Esophagus (tissue), 2 donors: ENCODE measurements at regions not wholly inside any gene's neighbourhood (a gene's known extent, or its start where the extent isn't known, plus 50 kb on each side); places are given as distances from the start of the nearest gene placed in this dataset.

ENCODE experiments used
- H3K27ac ChIP-seq, 2 donors: one replicate each; pipeline ENCODE4 v1.5.1; 2013; ENCODE audit warnings: low read depth in 2 of 2, mild to moderate bottlenecking in 2 of 2, inconsistent platforms in 1 of 2, low read length in 1 of 2, moderate library complexity in 1 of 2
- H3K27me3 ChIP-seq, 2 donors: one replicate each; pipeline ENCODE4 v1.6.1; 2013; ENCODE audit warnings: low read length in 2 of 2, control low read depth in 1 of 2, mild to moderate bottlenecking in 1 of 2; ENCODE audit not compliant: insufficient read depth in 2 of 2, control insufficient read depth in 1 of 2
- H3K36me3 ChIP-seq, 2 donors: one replicate each; pipeline ENCODE4 v1.6.1; 2013; ENCODE audit warnings: low read length in 1 of 2; ENCODE audit not compliant: control insufficient read depth in 2 of 2, insufficient read depth in 2 of 2
- H3K4me1 ChIP-seq, 2 donors: one replicate each; pipeline ENCODE4 v1.6.1; 2013; ENCODE audit warnings: low read length in 1 of 2; ENCODE audit not compliant: control insufficient read depth in 2 of 2, insufficient read depth in 2 of 2
- H3K4me3 ChIP-seq, 2 donors: one replicate each; pipeline ENCODE4 v1.5.1; 2013; ENCODE audit warnings: low read length in 2 of 2, mild to moderate bottlenecking in 2 of 2, low read depth in 1 of 2, moderate library complexity in 1 of 2
- H3K9me3 ChIP-seq, 2 donors: one replicate each; pipeline ENCODE4 v1.6.1; 2013; ENCODE audit warnings: mild to moderate bottlenecking in 2 of 2, low read depth in 1 of 2, low read length in 1 of 2, moderate library complexity in 1 of 2; ENCODE audit not compliant: control insufficient read depth in 2 of 2, insufficient read depth in 1 of 2
- WGBS, 2 donors: extraction: QIAGEN DNeasy Blood & Tissue Kit; methylation state at CpG; one replicate each; pipeline ENCODE4 v1.1.7; 2013; 5-methylcytosine and 5-hydroxymethylcytosine counted together
- donor health status: healthy with polysubstance abuse.
- donor health status: Bipolar disorder and iron deficiency.

DNA sequence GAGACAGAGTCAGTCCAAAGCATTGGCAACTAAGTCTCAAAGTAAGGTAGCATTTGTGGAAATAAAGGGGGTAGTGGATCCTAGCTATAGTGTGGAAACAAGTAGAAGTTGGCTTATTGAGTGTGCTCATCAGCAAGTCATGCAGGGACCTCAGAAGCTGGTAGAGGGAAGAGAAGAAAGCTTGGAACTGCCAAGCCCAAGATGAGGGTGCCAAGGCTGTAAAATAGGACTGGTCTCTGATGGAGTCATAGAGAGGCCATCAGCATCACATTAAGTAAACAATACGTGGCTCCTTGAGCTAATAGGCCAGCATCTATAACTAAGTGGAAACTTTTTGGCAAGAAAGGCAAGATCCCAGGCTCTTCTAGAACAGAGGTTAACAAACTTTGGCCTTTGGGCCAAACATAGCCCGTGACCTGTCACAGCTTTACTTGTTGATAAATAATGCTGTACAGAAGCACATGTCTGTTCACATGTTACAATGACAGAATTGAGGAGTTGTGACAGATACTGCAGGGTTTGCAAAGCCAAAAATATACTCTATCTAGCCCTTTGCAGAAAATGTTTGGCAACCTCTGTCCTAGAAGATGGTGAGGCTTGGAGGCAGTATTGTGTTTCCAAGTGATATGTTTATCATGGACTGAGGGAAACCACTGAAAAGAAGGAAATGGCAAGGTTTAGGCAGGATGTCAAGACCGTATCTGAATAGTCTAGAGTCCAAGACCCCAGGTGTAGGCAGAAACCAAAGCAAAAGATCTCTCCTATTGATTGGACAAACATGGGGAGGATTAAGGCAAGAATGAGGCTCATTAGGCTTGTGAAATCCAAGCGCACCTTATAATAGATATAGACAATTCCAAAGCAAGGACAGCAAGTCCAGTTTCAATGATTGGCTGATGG, 62.5 kb upstream of the CD44 start:
- no peaks in the 10 kb centered on the region for H3K4me1 ChIP-seq
- no peaks in the 10 kb centered on the region for H3K9me3 ChIP-seq
- 77 to 80% methylated on average over 4 of the region's 4 CpGs for WGBS, 2 donors
- H3K36me3 ChIP-seq, result no peaks in the 10 kb centered on the region
- H3K4me3 ChIP-seq, result no peak overlapping the region
- H3K27ac ChIP-seq, result no peak overlapping the region
- no peaks in the 10 kb centered on the region for H3K27me3 ChIP-seq

DNA sequence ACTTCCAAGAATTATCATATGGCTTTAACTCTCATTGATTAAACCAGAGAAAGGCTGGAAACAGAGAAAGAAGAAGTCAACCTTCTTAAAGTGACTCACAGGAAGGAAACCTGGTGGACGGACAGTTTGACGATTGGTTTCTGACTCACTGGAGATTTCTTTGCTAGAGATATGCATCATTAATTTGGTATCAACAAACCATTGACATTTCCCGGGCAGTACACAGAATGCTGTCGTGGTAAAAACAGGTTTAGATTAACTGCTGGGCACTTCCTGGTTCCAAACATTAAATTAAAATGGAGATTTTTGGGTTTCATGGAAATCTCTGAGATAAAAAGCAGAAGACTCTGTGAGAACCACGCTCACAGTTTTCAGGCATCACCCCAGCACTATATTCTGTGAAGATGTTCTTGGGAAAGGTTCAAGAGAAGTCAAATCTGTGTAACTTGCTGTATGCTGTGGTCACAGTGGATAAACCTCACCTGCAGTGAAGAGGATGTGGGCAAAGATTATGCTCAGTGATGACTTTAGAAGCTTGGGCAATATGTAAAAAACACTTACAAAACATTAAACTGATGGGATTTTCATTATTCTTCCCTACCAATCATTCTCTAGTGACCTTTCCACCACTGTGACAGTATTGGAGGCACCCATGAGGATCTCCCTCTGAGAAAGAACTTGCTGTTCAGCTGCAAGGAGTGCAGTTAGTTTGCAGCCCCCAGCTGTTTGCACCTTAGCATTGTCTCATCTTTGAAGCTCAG, 61.1 kb upstream of the CD44 start:
- Histone ChIP-seq H3K36me3 (no peaks in the 10 kb centered on the region), H3K4me1 (peaks cover 3 to 7% of the 10 kb centered on the region in 2 donors), H3K27ac (peak overlapping the region; percentile 5 to 15), H3K4me3 (no peak overlapping the region), H3K9me3 (no peaks in the 10 kb centered on the region), H3K27me3 (no peaks in the 10 kb centered on the region)
- WGBS, 2 donors, result 43 to 48% methylated on average over 5 of the region's 5 CpGs

DNA sequence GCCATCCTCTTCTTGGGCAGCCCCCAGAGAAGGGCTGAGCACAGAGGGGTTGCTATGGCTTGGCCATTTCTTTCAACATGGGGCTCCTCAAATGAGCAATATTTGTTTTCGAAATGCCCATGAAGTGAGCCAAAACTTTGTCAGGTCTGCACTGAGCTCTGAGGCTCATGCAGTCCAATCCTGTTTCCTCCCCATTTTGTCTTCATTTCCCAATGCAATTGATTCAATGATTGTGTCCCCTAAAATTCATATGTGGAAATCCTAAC, 60.6 kb upstream of the CD44 start:
- H3K27ac ChIP-seq, result peak overlapping the region in 1 of 2 donors; percentile 15
- no peaks in the 10 kb centered on the region for H3K9me3 ChIP-seq
- H3K27me3 ChIP-seq, result no peaks in the 10 kb centered on the region
- no peaks in the 10 kb centered on the region for H3K36me3 ChIP-seq
- 90 to 95% methylated on average over 1 of the region's 1 CpG for WGBS, 2 donors
- H3K4me3 ChIP-seq, result no peak overlapping the region
- peaks cover 3 to 8% of the 10 kb centered on the region in 2 donors for H3K4me1 ChIP-seq

DNA sequence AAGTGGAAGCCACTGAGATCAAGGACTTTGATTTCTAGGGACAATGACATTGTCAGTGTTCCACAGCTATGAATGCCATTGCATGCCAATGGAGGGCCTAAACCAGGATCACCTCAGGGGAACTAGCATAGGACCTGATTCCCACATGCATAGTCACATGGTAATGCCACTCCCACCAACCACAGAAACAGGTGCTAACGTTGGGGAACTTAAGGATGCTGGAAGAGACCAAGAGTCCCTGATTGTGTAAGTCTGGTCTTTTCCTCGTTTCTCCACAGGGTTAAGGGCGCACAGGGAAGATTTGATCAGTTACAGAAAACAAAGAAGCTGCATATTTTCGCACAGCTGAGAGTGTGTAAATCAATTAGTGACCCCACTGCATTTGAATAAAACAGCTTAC, 59.4 kb upstream of the CD44 start:
- no peaks in the 10 kb centered on the region for H3K36me3 ChIP-seq
- peaks cover 3 to 11% of the 10 kb centered on the region in 2 donors for H3K4me1 ChIP-seq
- H3K27me3 ChIP-seq, result no peaks in the 10 kb centered on the region
- WGBS, 2 donors, result 77 to 89% methylated on average over 4 of the region's 4 CpGs
- no peak overlapping the region for H3K27ac ChIP-seq
- no peaks in the 10 kb centered on the region for H3K9me3 ChIP-seq
- H3K4me3 ChIP-seq, result no peak overlapping the region

DNA sequence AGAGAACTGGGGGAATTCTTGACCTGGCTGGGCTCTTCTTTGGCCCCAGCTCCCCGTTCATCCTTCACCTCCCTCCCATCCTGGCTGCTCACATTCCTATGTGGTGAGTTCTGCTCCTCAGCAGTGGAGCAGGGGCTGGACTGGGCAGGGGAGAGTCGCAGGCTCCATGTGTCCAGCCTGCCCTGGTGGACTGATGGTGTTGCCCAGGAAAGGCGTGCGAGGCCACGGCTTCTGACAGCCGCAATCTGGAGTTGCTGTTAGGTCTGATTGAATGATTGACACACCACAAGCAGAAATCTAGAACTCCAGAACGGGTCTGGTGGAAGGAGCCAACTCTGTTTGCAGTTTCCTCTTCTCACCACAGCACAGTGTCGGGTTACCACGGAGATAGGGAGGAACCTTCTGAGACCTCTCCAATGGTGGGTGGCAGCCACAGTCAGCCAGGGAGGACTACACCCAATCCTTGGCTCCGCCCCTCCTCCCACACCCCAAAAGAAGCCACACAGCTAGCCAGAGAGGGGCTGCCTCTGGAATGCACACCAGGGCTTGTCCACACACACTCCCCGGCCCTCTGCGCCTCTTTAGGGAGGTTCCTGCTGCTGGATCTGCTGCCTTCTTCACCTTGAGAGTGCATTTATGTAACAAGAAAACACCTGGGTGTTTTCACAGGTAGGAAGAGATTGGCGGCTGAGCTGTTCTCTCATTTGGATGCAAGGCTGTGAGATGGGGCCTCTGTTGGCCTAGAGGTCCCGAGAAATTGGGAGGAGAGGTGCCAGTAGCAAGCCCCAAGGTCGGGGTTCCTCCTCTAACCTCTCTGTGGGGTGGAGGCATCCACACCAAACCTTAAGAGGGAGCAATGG, 56.4 kb upstream of the CD44 start:
- no peaks in the 10 kb centered on the region for H3K36me3 ChIP-seq
- peaks cover 3 to 18% of the 10 kb centered on the region in 2 donors for H3K4me1 ChIP-seq
- WGBS, 2 donors, result 24 to 31% methylated on average over 15 of the region's 15 CpGs
- H3K27me3 ChIP-seq, result no peaks in the 10 kb centered on the region
- no peak overlapping the region for H3K4me3 ChIP-seq
- no peaks in the 10 kb centered on the region for H3K9me3 ChIP-seq
- H3K27ac ChIP-seq, result peak overlapping the region; percentile 81 to 89

DNA sequence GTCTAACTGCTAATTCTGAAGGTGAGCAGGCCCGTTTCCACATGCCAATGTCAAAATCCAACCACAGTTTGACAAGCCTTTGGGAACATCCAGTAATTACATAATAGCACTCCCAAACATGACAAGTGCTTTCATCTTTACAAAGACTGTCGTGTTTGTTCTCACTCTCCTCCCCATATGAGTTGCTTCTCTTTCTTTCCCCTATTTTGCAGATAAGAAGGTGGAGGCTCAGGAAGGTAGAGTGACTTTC, 55.9 kb upstream of the CD44 start:
- peak overlapping the region; percentile 81 to 89 for H3K27ac ChIP-seq
- WGBS, 2 donors, result 18 to 32% methylated on average over 2 of the region's 2 CpGs
- H3K36me3 ChIP-seq, result no peaks in the 10 kb centered on the region
- no peaks in the 10 kb centered on the region for H3K9me3 ChIP-seq
- H3K4me1 ChIP-seq, result peaks cover 3 to 24% of the 10 kb centered on the region in 2 donors
- H3K27me3 ChIP-seq, result no peaks in the 10 kb centered on the region
- no peak overlapping the region for H3K4me3 ChIP-seq

DNA sequence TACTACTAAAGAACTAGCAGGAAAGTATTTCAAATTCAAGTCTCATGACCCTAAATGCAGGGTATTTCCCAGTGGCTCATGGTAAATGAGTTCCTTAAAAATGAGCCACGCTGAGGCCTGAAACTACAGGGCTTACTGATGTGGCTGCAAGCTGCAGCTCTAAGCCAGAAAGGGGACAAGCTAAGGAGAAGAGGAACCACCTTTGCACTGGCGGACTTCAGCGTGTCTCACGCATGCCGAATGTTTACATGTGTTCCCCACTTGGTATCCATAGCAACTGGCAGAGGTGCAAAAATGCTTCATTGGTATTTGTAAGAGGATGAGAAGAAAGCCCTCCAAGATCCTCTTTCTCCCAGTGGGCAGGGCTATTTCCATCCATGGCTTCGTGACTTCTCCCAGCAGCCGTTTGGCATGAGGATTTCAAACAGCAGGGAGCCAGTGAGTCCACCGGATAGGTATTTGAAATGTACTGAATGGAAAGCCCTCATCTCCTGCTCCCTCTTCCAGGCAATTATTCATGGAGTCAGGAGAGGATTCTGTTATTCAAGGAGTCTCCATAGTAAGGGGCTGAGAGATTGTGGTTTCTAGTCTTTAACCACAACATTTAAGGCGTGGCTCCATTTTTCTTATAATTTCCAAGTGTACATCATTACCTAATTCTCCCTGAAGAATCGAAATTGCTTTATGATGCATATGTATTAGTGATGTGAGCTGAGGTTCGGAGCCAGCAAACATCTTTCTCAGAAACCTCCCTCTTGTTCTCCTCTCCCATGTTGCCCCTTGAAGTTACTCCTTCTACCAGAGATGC, 55.3 kb upstream of the CD44 start:
- Histone ChIP-seq H3K27ac (peak overlapping the region; percentile 69 to 89), H3K27me3 (no peaks in the 10 kb centered on the region), H3K4me1 (peaks cover 3 to 27% of the 10 kb centered on the region in 2 donors), H3K36me3 (no peaks in the 10 kb centered on the region), H3K9me3 (no peaks in the 10 kb centered on the region), H3K4me3 (no peak overlapping the region)
- 11 to 33% methylated on average over 11 of the region's 11 CpGs for WGBS, 2 donors

DNA sequence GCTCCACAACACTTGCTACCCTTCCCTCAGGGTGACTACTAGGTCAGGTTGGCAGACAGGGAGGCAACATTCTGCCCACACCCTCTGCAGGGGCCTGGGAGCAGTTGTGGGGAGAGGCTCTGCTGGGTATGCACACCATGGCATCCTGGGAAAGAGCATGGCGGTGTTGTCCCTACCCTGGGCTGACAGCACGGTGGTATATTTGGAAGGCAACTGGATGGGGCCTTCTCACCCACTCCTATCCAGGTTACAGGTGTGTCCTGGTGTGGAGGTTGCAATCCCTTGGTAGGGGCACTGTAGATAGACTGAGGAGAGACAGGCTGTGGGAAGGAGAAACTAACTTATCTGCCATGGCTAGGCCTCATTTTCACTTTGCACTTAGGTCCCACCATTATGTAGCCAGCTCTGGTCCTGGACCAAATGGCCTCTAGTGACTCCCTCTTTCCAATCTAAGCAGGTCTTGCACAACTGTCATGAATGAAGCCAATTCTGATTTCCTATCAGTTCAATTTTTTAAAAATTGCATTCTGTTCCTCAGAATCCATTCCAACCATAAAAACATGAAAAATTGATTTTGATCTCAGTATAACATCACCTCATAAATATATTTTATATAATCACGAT, 54.0 kb upstream of the CD44 start:
- Histone ChIP-seq H3K36me3 (no peaks in the 10 kb centered on the region), H3K9me3 (no peaks in the 10 kb centered on the region), H3K4me3 (no peak overlapping the region), H3K27ac (peak overlapping the region in 1 of 2 donors; percentile 16), H3K4me1 (peaks cover 3 to 27% of the 10 kb centered on the region in 2 donors), H3K27me3 (no peaks in the 10 kb centered on the region)
- 93 to 95% methylated on average over 3 of the region's 3 CpGs for WGBS, 2 donors
